HepG2 (cell line): ENCODE measurements at regions not wholly inside any gene's neighbourhood (a gene's known extent, or its start where the extent isn't known, plus 50 kb on each side); places are given as distances from the start of the nearest gene placed in this dataset.

Experiments used
- ATAC-seq: fragments of 200-7000 bp; cut with Tn5 transposase; 3 replicates; pipeline ENCODE4 v1.9.1; 2020; ENCODE audit warnings: mild to moderate bottlenecking, moderate library complexity
- BruUV-seq: library from RNA; stranded (reverse); fragments of 400-500 nt; replicated peaks from 2 replicates; lab custom pipeline; 2021; lab: Mats Ljungman, UMichigan
- CTCF ChIA-PET: fragments of 300-600 bp; formaldehyde crosslinking; extraction: SDS; loops from one replicate; lab custom pipeline; 2021; ENCODE audit warnings: low total read pairs, inconsistent platforms, low intra/inter-chr PET ratio; lab: Yijun Ruan, JAX
- POLR2A ChIA-PET: fragments of 350-600 bp; sonication (Branson Sonifier 250); formaldehyde crosslinking; loops from one replicate; lab custom pipeline; 2020; ENCODE audit warnings: antibody characterized with exemption, inconsistent platforms; lab: Yijun Ruan, JAX
- DNase-seq: peaks from one replicate; pipeline ENCODE4 v3.0.0-alpha.2; 2015; ENCODE audit warnings: low spot score
- FAIRE-seq: peaks from 3 replicates; lab custom pipeline; 2011; peaks lifted over from hg19 to GRCh38; lab: Jason Lieb, UNC
- H2AFZ ChIP-seq: one replicate; pipeline ENCODE4 v1.6.1; 2011; ENCODE audit warnings: low read length, inconsistent platforms
- H3K27ac ChIP-seq: fragments of 300-600 bp; 3 replicates; pipeline ENCODE4 v1.8.0; 2011; ENCODE audit warnings: mixed run types, mild to moderate bottlenecking, mixed read lengths, low read length, inconsistent platforms; ENCODE audit not compliant: insufficient read depth; ENCODE audit errors: extremely low read length
- H3K27me3 ChIP-seq, 2 experiments: fragments of 200-600 bp in 1 of 2; 2 replicates in 1 of 2; 3 replicates in 1 of 2; pipeline versions ENCODE4 v1.6.0 to v1.8.0; 2011; ENCODE audit warnings: low read length in 2 of 2, mild to moderate bottlenecking in 2 of 2, moderate library complexity in 2 of 2, inconsistent platforms in 1 of 2; ENCODE audit not compliant: insufficient read depth in 2 of 2, control insufficient read depth in 1 of 2
- H3K36me3 ChIP-seq, 2 experiments: fragments of 200-600 bp in 1 of 2; replicated peaks in 1 of 2; 2 replicates in 1 of 2; 3 replicates in 1 of 2; pipeline versions ENCODE4 v1.5.1 to v1.8.0; 2011; ENCODE audit warnings: low read length in 2 of 2, inconsistent platforms in 1 of 2; ENCODE audit not compliant: insufficient read depth in 2 of 2, control insufficient read depth in 1 of 2
- H3K4me1 ChIP-seq: 2 replicates; pipeline ENCODE4 v1.5.1; 2012; ENCODE audit warnings: low read length, inconsistent platforms; ENCODE audit not compliant: insufficient read depth
- H3K4me2 ChIP-seq: 2 replicates; pipeline ENCODE4 v1.6.0; 2011; ENCODE audit warnings: low read depth, low read length, inconsistent platforms
- H3K4me3 ChIP-seq, 3 experiments: fragments of 200-600 bp in 1 of 3; sonication (generic), shearing (Covaris generic) in 1 of 3; replicated peaks in 1 of 3; 2 replicates each; pipeline ENCODE4 v1.5.1; 2011 to 2016; ENCODE audit warnings: low read length in 3 of 3, inconsistent platforms in 2 of 3, low read depth in 2 of 3, mild to moderate bottlenecking in 2 of 3, control low read depth in 1 of 3, mixed read lengths in 1 of 3; ENCODE audit not compliant: insufficient read depth in 1 of 3
- H3K79me2 ChIP-seq: one replicate; pipeline ENCODE4 v1.6.1; 2011; ENCODE audit warnings: low read length, inconsistent platforms; ENCODE audit not compliant: insufficient read depth
- H3K9ac ChIP-seq: 2 replicates; pipeline ENCODE4 v1.6.0; 2011; ENCODE audit warnings: mild to moderate bottlenecking, low read depth, low read length, inconsistent platforms; ENCODE audit not compliant: insufficient read depth
- H3K9me3 ChIP-seq: 2 replicates; pipeline ENCODE4 v1.5.1; 2012; ENCODE audit warnings: mild to moderate bottlenecking, low read length
- H4K20me1 ChIP-seq: 2 replicates; pipeline ENCODE4 v1.6.0; 2011; ENCODE audit warnings: inconsistent platforms, mild to moderate bottlenecking, low read length, moderate library complexity; ENCODE audit not compliant: insufficient read depth
- AGO2 ChIP-seq: fragments of 200-400 bp; formaldehyde crosslinking; optimal IDR thresholded peaks from 2 replicates; pipeline ENCODE3; 2017; ENCODE audit warnings: mild to moderate bottlenecking, low read depth, low read length, moderate library complexity
- DRAP1 ChIP-seq: IDR thresholded peaks from 2 replicates; pipeline ENCODE4 v1.6.1; 2016; ENCODE audit warnings: missing genetic modification reagents, missing compliant biosample characterization
- FOXP1 ChIP-seq, 2 experiments: fragments of 450-650 bp in 1 of 2; IDR thresholded peaks; 2 replicates each; pipeline ENCODE4 v1.6.1; 2017 to 2018; ENCODE audit warnings: antibody characterized with exemption in 1 of 2
- MAFG ChIP-seq: sonication (generic); formaldehyde crosslinking; IDR thresholded peaks from 2 replicates; pipeline ENCODE4 v1.5.1; 2020; ENCODE audit warnings: mild to moderate bottlenecking, missing genetic modification reagents
- ZBTB33 ChIP-seq: sonication (generic); formaldehyde crosslinking; IDR thresholded peaks from 2 replicates; pipeline ENCODE4 v1.4.0; 2020; ENCODE audit warnings: missing genetic modification reagents
- ZNF253 ChIP-seq: sonication (generic); formaldehyde crosslinking; IDR thresholded peaks from 2 replicates; pipeline ENCODE4 v1.8.0; 2022; ENCODE audit warnings: mild to moderate bottlenecking, missing genetic modification reagents, borderline replicate concordance
- ZNF329 ChIP-seq: sonication (generic); formaldehyde crosslinking; IDR thresholded peaks from 2 replicates; pipeline ENCODE4 v1.9.0; 2021; ENCODE audit warnings: low read depth, mild to moderate bottlenecking, missing genetic modification reagents
- ZNF350 ChIP-seq: sonication (generic); formaldehyde crosslinking; IDR thresholded peaks from 2 replicates; pipeline ENCODE4 v1.4.0; 2020; ENCODE audit warnings: mild to moderate bottlenecking, low read depth, missing genetic modification reagents, borderline replicate concordance
- ZNF354B ChIP-seq: sonication (generic); formaldehyde crosslinking; IDR thresholded peaks from 2 replicates; pipeline ENCODE4 v1.8.0; 2022; ENCODE audit warnings: mild to moderate bottlenecking, missing genetic modification reagents
- ZNF776 ChIP-seq: sonication (generic); formaldehyde crosslinking; IDR thresholded peaks from 2 replicates; pipeline ENCODE4 v1.4.0; 2020; ENCODE audit warnings: mild to moderate bottlenecking, missing genetic modification reagents
- WGBS: methylation state at CpG from one replicate; pipeline ENCODE4 v1.1.6; 2017; ENCODE audit warnings: low lambda C conversion rate; 5-methylcytosine and 5-hydroxymethylcytosine counted together
- in situ Hi-C: cut with HindIII; loops from 2 replicates; pipeline ENCODE4 v1.10.0; 2017; ENCODE audit warnings: low pct_unique_long_range_greater_than_20kb; ENCODE audit not compliant: extremely low pct_ligation_motif_present
- intact Hi-C: fragments of 100-400 bp; cut with micrococcal nuclease; formaldehyde crosslinking; loops from one replicate; pipeline ENCODE4 v1.10.0; 2022; ENCODE audit not compliant: unreplicated experiment
- TF ChIP-seq, protein P1 (sequence below): sonication (generic); formaldehyde crosslinking; IDR thresholded peaks from 2 replicates; pipeline ENCODE4 v1.4.0; 2020; ENCODE audit warnings: missing genetic modification reagents

- TF ChIP-seq, protein P1, sequence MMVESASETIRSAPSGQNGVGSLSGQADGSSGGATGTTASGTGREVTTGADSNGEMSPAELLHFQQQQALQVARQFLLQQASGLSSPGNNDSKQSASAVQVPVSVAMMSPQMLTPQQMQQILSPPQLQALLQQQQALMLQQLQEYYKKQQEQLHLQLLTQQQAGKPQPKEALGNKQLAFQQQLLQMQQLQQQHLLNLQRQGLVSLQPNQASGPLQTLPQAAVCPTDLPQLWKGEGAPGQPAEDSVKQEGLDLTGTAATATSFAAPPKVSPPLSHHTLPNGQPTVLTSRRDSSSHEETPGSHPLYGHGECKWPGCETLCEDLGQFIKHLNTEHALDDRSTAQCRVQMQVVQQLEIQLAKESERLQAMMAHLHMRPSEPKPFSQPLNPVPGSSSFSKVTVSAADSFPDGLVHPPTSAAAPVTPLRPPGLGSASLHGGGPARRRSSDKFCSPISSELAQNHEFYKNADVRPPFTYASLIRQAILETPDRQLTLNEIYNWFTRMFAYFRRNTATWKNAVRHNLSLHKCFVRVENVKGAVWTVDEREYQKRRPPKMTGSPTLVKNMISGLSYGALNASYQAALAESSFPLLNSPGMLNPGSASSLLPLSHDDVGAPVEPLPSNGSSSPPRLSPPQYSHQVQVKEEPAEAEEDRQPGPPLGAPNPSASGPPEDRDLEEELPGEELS, result no peak
- TF ChIP-seq ZNF354B (CRISPR knock-in tag), result no peak
- TF ChIP-seq AGO2, result no peak
- no peak for TF ChIP-seq ZNF776
- TF ChIP-seq ZNF253 (CRISPR knock-in tag), result no peak
These were observed 298.2 kb upstream of the SATB1 start (continued) for GRCh38 chr3:18723206-18723810.

GRCh38 chr3:18720543-18720942, 295.4 kb upstream of the SATB1 start:
- TF ChIP-seq DRAP1 (CRISPR knock-in tag) (no peak), ZBTB33 (CRISPR knock-in tag) (no peak), FOXP1 (IDR thresholded peaks at IDR 0.05) (no peak), FOXP1 (CRISPR knock-in tag; IDR thresholded peaks at IDR 0.05) (no peak), MAFG (CRISPR knock-in tag) (no peak), ZNF329 (no peak), ZNF350 (CRISPR knock-in tag) (no peak)
- Histone ChIP-seq H3K4me2 (no peak overlapping the region), H3K4me1 (no peaks in the 10 kb centered on the region), H3K27me3 (no peaks in the 10 kb centered on the region; a peak in 1 of 5 replicates), H3K79me2 (no peaks in the 10 kb centered on the region), H4K20me1 (no peaks in the 10 kb centered on the region), H3K4me3 (no peak overlapping the region), H3K27ac (no peak overlapping the region), H3K9ac (no peak overlapping the region), H3K36me3 (no peaks in the 10 kb centered on the region), H2AFZ (no peak overlapping the region), H3K9me3 (no peaks in the 10 kb centered on the region)
- DNase-seq (no peak), ATAC-seq (no peak), FAIRE-seq (no peak)
- CTCF ChIA-PET, result no interaction called here
- BruUV-seq, result no TSS peak
- in situ Hi-C loops (no loop called here), intact Hi-C loops (no loop called here)
- WGBS, result 11% methylated on average over 5 of the region's 5 CpGs
- POLR2A ChIA-PET, result no interaction called here
